ENCODE measurements at regions not wholly inside any gene's neighbourhood (a gene's known extent, or its start where the extent isn't known, plus 50 kb on each side); places are given as distances from the start of the nearest gene placed in this dataset.

GRCh38 chr13:76029088-76029487 is 393.0 kb downstream of the LMO7 start:
- no peak for TF ChIP-seq CTCF (IDR thresholded peaks at IDR 0.05)
- TF ChIP-seq POLR2A (IDR thresholded peaks at IDR 0.05): no peak

Data from testis (tissue), 2 donors.